Astrocyte of the spinal cord (primary cell): ENCODE measurements at regions not wholly inside any gene's neighbourhood (a gene's known extent, or its start where the extent isn't known, plus 50 kb on each side); places are given as distances from the start of the nearest gene placed in this dataset.

Experiments
- DNase-seq: peaks from one replicate; pipeline ENCODE4 v3.0.0; 2011; ENCODE audit warnings: low read depth, low spot score
- H3K4me3 ChIP-seq: 2 replicates; pipeline ENCODE4 v1.5.1; 2011; ENCODE audit warnings: low read depth, mild to moderate bottlenecking, low read length, moderate library complexity
- in situ Hi-C: cut with HindIII; loops from 2 replicates; pipeline ENCODE4 v1.10.0; 2017; ENCODE audit warnings: low sequenced_read_pairs
- TF ChIP-seq, protein P1 (sequence below): IDR thresholded peaks from 2 replicates; pipeline ENCODE4 v1.5.1; 2012; ENCODE audit warnings: low read depth, mild to moderate bottlenecking, low read length, inconsistent platforms

DNA sequence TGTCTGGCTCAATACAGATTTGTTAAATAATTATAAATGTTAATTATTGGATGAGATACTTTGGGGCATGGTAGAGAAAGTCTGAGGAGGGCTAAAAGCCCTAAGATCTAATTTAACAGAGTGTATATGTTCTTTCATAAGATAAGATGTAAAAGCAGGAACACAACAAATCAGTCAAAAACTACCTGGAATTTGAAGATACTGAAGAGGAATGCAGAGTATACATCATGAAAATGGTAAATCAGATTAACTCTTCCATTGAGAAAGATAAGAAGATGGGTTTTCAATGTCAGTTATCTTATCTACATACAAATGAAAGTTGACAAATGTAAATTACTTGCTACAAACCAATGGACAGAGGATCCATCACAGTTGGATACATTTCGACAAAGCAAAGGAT, 107.3 kb upstream of the NFIB start:
- in situ Hi-C loops: no loop called here
- DNase-seq: no peak
- H3K4me3 ChIP-seq: no peak overlapping the region
- TF ChIP-seq, protein P1, sequence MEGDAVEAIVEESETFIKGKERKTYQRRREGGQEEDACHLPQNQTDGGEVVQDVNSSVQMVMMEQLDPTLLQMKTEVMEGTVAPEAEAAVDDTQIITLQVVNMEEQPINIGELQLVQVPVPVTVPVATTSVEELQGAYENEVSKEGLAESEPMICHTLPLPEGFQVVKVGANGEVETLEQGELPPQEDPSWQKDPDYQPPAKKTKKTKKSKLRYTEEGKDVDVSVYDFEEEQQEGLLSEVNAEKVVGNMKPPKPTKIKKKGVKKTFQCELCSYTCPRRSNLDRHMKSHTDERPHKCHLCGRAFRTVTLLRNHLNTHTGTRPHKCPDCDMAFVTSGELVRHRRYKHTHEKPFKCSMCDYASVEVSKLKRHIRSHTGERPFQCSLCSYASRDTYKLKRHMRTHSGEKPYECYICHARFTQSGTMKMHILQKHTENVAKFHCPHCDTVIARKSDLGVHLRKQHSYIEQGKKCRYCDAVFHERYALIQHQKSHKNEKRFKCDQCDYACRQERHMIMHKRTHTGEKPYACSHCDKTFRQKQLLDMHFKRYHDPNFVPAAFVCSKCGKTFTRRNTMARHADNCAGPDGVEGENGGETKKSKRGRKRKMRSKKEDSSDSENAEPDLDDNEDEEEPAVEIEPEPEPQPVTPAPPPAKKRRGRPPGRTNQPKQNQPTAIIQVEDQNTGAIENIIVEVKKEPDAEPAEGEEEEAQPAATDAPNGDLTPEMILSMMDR: no peak

DNA sequence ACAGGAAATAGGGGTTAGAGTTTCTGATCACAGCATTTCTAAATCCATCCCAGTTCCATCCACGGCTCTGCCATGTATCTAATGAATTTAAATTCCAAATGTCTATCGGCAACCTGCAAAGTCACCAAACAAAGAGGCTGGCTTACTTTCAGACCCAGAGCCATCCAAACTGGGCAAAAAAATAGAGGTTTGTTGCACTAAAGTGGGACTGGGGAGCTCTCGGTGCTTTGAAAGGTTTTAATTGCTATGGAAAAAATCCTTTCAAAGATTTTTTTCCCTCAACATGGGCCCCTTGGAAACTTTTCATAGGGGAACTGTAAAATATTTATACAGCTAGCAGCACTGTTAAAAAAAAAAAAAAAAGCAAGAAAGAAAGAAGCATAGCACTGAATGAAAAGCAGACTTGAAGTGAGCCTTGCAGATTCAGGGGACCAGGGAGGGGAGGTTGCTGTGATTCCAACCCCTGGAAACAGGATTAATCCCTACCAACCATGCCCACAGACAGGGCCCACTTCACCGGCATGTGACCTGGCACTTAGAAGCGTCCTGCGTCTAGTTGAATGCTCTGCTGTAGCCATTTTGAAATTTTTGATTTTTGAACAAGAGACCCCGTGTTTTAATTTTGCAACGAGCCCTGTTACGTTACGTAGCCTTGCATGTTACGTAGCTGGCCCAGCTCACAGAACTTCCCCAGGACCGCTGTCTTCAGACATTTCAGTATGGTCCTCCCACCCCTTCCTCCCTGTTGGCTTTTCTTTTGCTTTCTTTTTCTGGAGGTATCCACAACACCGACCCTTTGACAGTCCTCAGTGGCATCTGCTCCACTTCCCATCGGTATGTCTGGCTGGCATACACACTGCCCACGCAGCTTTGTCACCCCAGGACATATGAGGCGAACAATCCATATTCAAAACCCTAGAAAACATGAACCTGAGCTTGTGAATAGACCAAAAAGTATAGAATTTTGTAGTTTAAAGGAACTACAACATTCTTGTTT, 105.3 kb upstream of the NFIB start:
- in situ Hi-C loops: no loop called here
- DNase-seq: no peak
- TF ChIP-seq, protein P1: no peak
- no peak overlapping the region for H3K4me3 ChIP-seq

DNA sequence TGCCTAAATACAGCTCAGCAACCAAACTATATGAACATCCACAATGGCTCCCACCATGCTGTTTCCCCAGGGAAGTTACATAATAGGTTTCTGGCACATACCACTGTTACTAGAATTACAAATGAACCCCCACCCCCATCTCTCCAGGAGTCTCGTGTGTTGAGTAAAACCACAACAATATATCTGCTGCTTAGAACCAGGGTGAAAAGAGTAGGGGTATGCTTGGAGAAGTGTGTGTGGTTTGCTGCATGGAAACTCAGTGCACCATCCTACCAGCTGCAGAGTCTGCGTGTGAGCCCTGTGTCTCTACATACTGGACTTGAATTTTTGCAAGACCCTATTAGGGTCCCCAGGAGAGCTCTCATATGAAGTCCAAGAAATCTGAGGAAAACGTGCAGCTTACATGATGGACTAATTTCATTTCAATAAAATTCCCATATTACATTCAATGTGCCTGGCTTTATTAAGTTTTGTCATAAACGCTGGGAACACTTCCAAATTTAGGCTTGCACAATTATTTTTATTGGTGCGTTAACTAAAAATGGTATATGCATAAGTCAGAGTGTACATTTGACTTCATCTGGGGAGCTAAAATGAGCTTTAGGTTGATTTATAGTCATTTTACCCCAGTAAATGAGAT, 104.5 kb upstream of the NFIB start:
- TF ChIP-seq, protein P1: no peak
- no peak overlapping the region for H3K4me3 ChIP-seq
- DNase-seq: no peak
- in situ Hi-C loops: no loop called here

DNA sequence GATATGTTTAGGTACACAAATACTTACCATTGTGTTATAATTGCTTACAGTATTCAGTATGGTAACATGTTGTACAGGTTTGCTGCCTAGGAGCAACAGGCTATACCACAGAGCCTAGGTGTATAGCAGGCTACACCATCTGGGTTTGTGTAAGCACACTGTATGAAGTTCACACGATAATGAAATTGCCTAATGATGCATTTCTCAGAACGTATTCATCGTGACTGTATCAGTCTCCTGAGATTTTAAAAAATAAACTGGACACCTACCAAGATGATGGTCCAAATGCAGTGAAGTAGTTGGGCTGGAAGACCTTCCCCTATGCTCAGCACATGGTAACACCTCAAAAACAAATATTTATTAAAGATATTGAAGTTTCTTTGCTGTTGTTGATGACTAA, 103.3 kb upstream of the NFIB start:
- in situ Hi-C loops: no loop called here
- DNase-seq: no peak
- TF ChIP-seq, protein P1: no peak

DNA sequence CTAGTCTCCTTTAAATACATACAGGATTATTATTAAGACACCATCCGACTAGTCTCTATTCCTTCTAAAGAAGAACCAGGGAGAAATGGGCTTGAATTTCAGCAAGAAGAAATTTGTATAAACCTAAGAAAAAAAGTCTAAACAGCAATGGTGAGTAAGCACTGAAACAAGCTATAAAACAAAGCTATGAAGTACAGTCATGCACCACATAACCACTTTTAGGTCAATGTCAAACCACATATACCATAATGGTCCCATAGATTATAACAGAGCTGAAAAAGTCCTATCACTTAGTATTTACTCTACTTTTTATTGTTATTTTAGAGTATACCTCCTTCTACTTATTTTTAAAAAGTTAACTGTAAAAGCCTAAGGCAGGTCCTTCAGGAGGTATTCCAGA, 102.0 kb upstream of the NFIB start:
- TF ChIP-seq, protein P1: no peak
- in situ Hi-C loops: no loop called here
- peak; percentile 89 for DNase-seq
- no peak overlapping the region for H3K4me3 ChIP-seq

More for the DNA sequence above, 103.3 kb upstream of the NFIB start:
- no peak overlapping the region for H3K4me3 ChIP-seq

DNA sequence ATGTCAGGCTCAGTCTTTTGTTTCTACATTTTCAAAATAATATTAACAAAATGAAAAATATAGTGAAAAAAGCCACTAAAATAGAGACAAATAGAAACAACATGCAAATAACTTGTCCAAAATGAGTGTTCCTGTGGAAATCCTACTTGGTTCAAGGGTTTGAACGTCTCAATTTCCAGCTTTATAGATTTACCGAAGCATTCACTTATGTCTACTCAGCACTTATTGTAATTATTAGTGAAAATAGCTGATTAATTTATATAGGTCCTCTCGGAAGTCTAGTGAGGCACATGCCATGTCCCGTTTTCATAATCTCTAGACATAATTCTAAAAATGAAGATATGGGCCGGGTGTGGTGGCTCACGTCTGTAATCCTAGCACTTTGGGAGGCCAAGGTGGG, 99.9 kb upstream of the NFIB start:
- in situ Hi-C loops: no loop called here

More for the DNA sequence above, 99.9 kb upstream of the NFIB start:
- no peak for DNase-seq
- TF ChIP-seq, protein P1: no peak
- no peak overlapping the region for H3K4me3 ChIP-seq
